H1 (cell line): ENCODE measurements at regions not wholly inside any gene's neighbourhood (a gene's known extent, or its start where the extent isn't known, plus 50 kb on each side); places are given as distances from the start of the nearest gene placed in this dataset.
"Not testable (repeated sequence)": the region's sequence is repeated elsewhere in the genome, so short reads cannot be mapped to it uniquely, and the experiment has no call there.

ENCODE experiments used
- POLR2A ChIP-seq, 2 experiments: IDR thresholded peaks; 1 replicate in 1 of 2; 2 replicates in 1 of 2; pipeline ENCODE4 v1.6.1; 2011; ENCODE audit warnings: low read depth in 2 of 2, low read length in 2 of 2, mild to moderate bottlenecking in 2 of 2; ENCODE audit errors: control extremely low read depth in 1 of 2
- SIRT6 ChIP-seq: IDR thresholded peaks from one replicate; pipeline ENCODE4 v1.7.1; 2012; ENCODE audit warnings: low read length, inconsistent platforms
- YY1 ChIP-seq: IDR thresholded peaks from 2 replicates; pipeline ENCODE4 v1.6.1; 2011; ENCODE audit warnings: low read depth, mild to moderate bottlenecking, low read length
- TF ChIP-seq, protein P1 (sequence below), 3 experiments: IDR thresholded peaks; 1 replicate in 2 of 3; 2 replicates in 1 of 3; pipeline versions ENCODE4 v1.5.1 to v1.6.1; 2011; ENCODE audit warnings: low read length in 3 of 3, mild to moderate bottlenecking in 3 of 3, inconsistent platforms in 2 of 3, low read depth in 1 of 3, moderate library complexity in 1 of 3; ENCODE audit not compliant: insufficient read depth in 1 of 3; ENCODE audit errors: control extremely low read depth in 1 of 3
- TF ChIP-seq, protein P2 (sequence below): IDR thresholded peaks from 2 replicates; pipeline ENCODE4 v1.6.1; 2011; ENCODE audit warnings: low read length, improper control_type of control experiment

DNA sequence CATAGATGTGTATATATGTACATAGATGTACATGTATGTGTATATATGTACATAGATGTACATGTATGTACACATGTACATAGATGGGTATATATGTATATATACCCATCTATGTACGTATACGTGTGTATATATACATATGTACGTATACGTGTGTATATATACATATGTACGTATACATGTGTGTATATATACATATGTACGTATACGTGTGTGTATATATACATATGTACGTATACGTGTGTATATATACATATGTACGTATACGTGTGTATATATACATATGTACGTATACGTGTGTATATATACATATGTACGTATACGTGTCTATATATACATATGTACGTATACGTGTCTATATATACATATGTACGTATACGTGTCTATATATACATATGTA lies 1388.8 kb downstream of the CDH8 start:
- TF ChIP-seq SIRT6; POLR2A (IDR thresholded peaks at IDR 0.05; ENCODE audit: control extremely low read depth in 1 of 2, low read depth in 2 of 2, low read length in 2 of 2); YY1: not testable (repeated sequence)
- TF ChIP-seq, protein P1, sequence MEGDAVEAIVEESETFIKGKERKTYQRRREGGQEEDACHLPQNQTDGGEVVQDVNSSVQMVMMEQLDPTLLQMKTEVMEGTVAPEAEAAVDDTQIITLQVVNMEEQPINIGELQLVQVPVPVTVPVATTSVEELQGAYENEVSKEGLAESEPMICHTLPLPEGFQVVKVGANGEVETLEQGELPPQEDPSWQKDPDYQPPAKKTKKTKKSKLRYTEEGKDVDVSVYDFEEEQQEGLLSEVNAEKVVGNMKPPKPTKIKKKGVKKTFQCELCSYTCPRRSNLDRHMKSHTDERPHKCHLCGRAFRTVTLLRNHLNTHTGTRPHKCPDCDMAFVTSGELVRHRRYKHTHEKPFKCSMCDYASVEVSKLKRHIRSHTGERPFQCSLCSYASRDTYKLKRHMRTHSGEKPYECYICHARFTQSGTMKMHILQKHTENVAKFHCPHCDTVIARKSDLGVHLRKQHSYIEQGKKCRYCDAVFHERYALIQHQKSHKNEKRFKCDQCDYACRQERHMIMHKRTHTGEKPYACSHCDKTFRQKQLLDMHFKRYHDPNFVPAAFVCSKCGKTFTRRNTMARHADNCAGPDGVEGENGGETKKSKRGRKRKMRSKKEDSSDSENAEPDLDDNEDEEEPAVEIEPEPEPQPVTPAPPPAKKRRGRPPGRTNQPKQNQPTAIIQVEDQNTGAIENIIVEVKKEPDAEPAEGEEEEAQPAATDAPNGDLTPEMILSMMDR (IDR thresholded peaks at IDR 0.05; ENCODE audit: control extremely low read depth in 1 of 3, insufficient read depth in 1 of 3, low read depth in 1 of 3, low read length in 3 of 3), result not testable (repeated sequence)
- TF ChIP-seq, protein P2, sequence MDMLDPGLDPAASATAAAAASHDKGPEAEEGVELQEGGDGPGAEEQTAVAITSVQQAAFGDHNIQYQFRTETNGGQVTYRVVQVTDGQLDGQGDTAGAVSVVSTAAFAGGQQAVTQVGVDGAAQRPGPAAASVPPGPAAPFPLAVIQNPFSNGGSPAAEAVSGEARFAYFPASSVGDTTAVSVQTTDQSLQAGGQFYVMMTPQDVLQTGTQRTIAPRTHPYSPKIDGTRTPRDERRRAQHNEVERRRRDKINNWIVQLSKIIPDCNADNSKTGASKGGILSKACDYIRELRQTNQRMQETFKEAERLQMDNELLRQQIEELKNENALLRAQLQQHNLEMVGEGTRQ, result not testable (repeated sequence)
